ENCODE measurements at regions not wholly inside any gene's neighbourhood (a gene's known extent, or its start where the extent isn't known, plus 50 kb on each side); places are given as distances from the start of the nearest gene placed in this dataset.
"Not testable (repeated sequence)": the region's sequence is repeated elsewhere in the genome, so short reads cannot be mapped to it uniquely, and the experiment has no call there.

GRCh38 chr11:35046681-35047080 is 92.3 kb upstream of the CD44 start:
- no peak for DNase-seq (ENCODE audit: low spot score)

DNA sequence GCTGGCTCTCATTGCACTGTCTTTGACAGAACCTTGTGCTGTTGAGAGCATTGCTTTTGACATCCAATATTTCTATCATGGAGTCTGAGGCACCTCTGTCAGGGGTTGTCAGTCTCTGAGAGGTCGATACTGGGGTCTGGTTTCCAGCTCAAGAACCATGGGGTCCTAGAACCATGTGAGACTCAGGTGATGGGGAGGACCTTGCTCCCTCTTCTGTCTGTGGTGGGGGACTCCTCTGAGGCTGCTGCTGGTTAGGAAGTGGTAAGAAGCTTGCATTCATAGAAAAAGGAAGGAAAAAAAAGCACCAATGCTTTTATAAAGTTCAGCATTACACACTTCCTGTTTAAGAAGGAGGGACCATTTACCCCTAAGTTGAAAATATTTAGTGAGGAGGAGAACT is 91.8 kb upstream of the CD44 start:
- DNase-seq (ENCODE audit: low spot score), result no peak

DNA sequence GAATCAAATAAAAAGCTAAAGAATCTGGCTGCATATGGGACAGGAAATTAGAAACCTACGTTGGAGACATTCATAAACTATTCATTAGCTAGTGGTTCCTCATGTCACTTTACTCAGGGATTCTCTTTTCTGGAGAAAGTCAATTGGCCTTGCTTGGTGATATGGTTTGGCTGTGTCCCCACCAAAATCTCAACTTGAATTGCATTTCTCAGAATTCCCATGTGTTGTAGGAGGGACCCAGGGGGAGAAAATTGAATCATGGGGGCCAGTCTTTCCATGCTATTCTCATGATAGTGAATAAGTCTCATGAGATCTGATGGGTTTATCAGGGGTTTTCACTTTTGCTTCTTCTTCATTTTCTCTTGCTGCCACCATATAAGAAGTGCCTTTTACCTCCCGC is 91.2 kb upstream of the CD44 start:
- DNase-seq (ENCODE audit: low spot score), result no peak

GRCh38 chr11:35048346-35048745 is 90.6 kb upstream of the CD44 start:
- not testable (repeated sequence) for DNase-seq (ENCODE audit: low spot score)

- DNase-seq (ENCODE audit: low spot score), result no peak
Observed at GRCh38 chr11:35049859-35050531, 89.0 kb upstream of the CD44 start.

GRCh38 chr11:35050541-35050995 is 88.4 kb upstream of the CD44 start:
- DNase-seq (ENCODE audit: low spot score), result no peak

- no peak for DNase-seq (ENCODE audit: low spot score)
Observed at GRCh38 chr11:35056391-35057093, 82.4 kb upstream of the CD44 start.

DNA sequence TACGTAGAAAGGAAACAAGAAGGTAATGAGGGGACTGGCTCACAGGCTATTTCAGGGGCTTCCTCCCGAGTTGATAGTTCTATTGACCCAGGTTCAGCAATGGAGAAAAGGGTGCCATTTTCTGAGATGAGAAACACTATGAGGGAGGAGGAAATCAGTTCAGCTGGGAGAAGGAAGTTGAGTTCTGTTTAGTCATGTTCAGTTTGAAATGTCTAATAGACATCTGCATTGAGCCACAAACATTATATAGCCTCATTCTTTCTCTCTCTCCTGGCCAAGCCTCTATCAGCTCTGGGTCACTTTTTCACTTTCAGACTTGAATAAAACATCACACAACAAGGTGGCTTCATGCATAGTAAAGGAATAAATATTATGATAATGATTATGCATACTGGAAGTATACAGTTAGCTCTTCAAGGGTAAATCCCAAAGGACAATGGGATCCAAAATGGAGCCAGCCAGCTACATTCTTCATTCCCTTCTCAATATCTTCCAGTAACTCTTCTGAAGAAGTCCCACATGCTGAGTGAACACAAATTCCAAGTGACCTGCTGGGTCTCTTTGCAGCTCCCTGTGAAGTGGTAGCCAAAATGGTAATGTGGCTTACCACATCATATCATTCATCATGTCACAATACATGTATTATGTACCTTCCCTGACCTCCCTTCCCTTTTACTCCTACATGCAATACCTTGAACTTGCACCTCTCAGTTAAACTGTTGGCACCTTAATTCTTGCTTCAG is 80.9 kb upstream of the CD44 start:
- no peak for DNase-seq (ENCODE audit: low spot score)

GRCh38 chr11:35058669-35059434 is 80.1 kb upstream of the CD44 start:
- no peak for DNase-seq (ENCODE audit: low spot score)

DNA sequence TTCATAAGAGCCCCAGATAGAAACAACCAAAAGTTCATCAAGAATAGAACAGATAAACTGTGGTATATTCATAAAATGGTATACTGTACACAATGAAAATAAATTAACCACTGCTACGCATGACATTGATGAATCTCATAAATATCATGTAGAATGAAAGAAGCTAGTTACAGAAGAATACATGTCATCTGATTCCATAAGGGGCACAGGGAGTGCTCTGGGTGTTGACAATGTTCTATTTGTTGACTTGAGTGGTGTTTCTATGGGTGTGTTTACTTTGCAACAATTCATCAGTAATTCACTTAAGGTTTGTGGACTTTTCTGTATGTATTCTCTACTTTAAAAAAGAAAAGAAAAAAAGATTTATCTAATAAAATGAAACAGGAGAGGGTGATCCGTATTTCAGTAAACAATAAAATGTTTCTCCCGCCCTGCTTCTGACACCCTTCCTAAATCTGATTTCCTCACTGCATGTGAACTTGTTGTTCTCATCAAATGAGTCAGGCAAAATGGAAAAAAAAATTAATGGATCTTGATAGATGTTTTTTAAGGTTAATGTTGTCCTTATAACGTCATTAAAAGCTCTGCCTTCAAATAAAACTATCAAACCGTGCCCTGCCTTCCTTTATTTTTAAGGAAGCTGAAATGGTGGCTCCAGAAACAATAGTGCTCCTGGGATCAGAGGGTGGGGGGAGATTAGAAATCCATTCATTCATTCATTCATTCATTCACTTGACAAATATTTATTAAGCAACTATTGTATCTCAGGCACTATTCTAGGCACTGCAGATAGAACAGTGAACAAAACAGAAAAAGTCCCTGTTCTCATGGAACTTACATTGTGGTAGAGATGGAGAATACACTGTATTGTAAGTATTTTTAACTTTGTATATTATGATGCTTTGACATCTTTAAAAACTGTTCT is 77.2 kb upstream of the CD44 start:
- no peak for DNase-seq (ENCODE audit: low spot score)

- no peak for DNase-seq (ENCODE audit: low spot score)
Observed at GRCh38 chr11:35063488-35063931, 75.5 kb upstream of the CD44 start.

- no peak for DNase-seq (ENCODE audit: low spot score)
Observed at GRCh38 chr11:35064114-35064800, 74.7 kb upstream of the CD44 start.

DNA sequence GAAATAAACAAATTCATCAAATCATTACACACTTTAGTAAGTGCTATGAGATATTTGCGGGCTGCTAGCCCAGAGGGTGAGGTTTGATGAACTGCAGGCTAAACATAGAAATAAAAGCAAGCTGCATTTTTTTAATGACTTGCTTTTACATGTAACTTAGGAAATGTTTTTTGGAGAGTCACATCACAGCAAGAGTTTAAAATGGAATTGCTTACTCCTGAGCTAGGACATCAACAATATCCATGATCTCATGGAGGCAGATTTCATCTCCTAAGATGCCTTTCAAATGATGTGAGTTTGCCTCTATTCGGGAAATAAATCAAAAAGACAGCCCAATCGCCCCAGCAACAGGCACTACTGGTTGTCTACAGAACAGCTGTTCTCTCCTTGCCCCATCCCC is 73.4 kb upstream of the CD44 start:
- DNase-seq (ENCODE audit: low spot score), result no peak

DNA sequence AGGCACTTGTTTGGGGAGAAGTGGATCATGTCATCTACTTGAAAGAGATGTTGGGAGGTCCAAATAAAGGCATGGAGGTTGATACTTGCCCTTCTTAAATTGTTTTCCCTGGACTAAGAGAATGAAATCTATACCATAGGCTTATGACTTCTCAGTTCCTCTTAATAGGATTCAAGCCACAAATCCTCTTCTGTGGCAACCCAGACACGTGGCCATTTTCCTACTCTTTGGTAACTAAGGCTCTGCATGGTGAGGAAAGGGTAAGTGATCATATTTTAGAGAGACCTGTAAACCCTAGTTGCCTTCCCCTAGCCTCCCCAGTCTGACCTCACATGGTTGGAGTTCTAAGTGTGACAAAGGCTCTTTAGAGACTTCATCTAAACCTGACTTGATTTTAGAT is 72.9 kb upstream of the CD44 start:
- no peak for DNase-seq (ENCODE audit: low spot score)

- DNase-seq (ENCODE audit: low spot score), result no peak
Observed at GRCh38 chr11:35066783-35067423, 72.1 kb upstream of the CD44 start.

DNA sequence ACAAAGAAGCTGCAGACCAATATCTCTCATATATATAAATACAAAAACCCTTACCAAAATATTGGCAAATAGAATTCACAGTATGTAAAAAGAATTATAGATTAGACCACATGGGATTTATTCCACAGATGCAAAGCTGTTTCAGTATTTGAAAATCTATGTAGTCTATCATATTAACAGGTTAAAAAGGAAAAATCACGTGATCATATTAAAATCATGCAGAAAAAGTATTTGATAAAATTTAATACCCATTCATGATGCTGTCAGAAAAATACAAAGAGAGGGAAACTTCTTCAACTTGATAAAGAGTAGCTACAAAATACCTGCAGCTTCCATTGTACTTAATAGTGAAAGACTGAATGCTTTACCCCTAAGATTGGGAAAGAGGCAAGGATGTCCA is 67.2 kb upstream of the CD44 start:
- DNase-seq (ENCODE audit: low spot score), result no peak

DNA sequence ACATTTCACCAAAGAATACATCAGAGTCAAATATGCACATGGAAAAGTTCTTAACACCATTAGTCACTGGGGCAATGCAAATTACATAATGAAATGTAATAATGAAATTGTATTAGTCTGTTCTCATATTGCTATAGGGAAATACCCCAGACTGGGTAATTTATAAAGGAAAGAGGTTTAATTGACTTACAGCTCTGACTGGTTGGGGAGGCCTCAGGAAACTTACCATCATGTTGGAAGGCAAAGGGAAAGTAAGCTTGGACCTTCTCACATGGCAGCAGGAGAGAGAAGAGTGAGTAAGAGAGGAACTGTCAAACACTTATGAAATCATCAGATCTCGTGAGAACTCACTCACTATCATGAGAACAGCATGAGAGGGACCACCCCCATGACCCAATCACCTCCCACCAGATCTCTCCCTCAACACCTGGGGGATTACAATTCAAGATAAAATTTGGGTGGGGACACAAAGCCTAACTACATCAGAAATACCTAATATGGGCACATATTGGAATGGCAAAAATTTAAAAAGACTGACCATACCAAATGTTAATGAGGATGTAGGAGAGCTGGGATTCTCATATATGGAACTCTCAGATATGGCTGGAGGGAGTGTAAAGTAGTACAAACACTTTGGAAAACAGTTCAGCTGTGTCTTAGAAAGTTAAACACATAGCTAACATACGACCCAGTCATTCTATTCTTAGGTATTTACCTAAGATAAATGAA is 65.1 kb upstream of the CD44 start:
- DNase-seq (ENCODE audit: low spot score), result no peak

- no peak for DNase-seq (ENCODE audit: low spot score)
Observed at GRCh38 chr11:35076201-35077100, 62.5 kb upstream of the CD44 start.

Data from cerebellar cortex (tissue), 1 donor.